ENCODE measurements at regions not wholly inside any gene's neighbourhood (a gene's known extent, or its start where the extent isn't known, plus 50 kb on each side); places are given as distances from the start of the nearest gene placed in this dataset.

DNA sequence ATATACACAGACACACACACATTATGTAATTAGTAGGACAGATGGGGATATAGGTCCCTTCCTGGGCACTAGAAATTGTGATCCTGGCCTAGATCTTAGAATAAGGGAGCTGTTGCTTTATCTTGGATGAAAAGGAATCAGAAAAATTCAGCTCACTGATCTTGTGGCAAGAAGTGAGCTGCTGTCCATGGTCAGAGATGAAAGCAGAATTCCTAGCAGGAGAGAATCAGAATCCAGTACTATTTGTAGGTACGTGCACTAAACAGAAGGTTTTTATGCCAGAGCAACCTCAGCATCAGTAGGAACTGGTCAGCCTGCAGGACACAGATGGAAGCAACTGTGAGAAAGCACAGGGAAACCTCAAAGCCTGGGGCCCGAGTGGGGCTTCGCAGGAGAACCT, 549.2 kb upstream of the POM121L12 start:
- no peak for DNase-seq (ENCODE audit: low spot score)

DNA sequence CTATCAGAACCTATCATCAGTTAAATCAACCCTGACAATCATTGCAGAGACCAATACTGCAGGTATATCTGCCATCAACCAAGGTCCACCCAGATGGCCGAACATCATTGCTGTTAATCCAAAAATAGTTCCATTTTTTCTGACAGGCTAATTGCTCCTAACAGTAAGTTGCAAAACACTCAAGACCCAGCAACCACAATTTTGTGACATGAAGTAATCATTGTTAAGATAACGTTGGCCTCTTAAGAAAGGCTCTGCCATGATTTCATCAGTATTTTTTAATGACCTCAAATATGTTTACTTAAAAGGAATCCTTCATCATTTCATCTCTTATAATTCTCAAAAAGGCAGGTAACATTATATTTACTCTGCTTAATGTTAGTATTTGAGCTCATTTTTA, 553.4 kb upstream of the POM121L12 start:
- DNase-seq (ENCODE audit: low spot score), result no peak

DNA sequence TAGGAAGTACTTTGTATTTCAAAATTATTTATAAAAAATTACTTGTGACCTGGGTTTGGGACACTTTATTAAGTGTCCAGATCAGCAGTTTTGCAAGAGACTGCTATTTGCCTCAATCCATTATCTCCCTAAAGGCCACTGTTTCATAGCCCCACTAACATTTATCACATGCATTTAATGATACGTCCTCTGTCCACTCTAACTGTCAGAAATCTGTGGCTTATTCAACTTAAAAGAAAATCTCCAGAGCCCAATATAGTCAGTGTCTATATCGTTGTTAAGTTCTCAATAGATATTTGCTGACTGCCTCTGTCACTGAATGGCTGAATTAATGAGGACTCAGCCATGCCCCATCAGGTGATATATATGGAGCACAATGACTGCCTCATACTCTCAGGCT, 553.9 kb upstream of the POM121L12 start:
- no peak for DNase-seq (ENCODE audit: low spot score)

DNA sequence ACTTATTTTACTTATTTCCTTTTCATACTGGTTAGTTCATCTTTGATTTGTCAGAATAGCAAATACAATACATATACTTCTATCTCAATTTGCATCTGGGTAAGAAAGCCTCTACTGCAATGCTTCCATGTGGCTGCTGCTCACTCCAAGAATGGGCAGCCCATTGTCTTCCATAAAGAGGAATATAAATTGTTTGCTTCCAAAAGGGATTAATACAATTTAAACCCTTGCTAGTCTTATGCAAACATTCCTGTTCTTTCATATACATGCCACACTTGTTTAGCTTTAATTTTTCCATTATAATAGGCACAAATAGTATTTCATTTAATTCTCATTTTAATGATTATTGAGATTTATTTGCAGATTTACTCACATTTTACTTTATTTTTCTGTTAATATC, 555.4 kb upstream of the POM121L12 start:
- no peak for DNase-seq (ENCODE audit: low spot score)

DNA sequence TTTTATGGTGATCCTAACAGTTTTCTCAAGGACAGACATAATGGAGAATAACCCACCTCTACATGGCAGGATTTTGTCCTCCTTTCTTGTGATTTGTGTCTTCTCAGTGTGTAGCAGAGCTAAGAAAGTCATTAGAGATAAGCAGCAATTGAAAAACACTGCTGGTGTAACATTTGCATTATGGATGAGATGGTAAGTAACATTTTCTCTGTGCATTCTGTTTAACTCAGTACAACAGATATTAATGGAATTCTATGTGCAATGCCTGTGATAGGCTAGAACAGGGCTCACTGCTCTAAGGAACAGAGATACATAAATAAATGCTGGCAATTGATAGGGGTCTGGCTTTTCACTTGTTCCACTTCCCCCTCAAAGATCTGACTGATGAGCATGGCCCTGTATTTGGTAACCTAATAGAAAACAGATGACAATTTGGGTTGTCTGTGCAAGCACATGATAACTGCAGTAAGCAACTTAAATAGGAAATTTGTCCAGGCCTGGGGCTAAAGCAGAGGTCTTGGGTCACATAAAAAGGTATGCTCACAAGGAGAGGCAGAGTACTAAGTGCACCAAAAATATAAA, 560.3 kb upstream of the POM121L12 start:
- no peak for DNase-seq (ENCODE audit: low spot score)

DNA sequence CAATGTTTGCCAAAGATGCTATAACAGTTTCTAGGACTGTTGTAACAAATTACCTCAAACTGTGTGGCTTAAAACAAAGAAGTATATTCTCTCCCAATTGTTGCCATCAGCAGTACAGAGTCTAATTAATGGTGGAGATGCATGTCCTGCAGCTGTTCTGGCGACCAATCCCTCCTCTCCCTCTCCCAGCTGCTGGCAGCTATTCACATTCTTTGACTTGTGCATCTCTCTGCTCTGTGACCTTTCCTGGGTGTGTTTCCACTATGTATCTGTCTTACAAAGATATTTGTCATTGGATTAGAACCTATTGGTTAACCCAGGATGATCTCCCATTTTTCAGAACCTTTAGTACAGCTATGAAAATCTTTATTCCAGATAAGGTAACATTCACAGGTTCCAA, 561.7 kb upstream of the POM121L12 start:
- no peak for DNase-seq (ENCODE audit: low spot score)

DNA sequence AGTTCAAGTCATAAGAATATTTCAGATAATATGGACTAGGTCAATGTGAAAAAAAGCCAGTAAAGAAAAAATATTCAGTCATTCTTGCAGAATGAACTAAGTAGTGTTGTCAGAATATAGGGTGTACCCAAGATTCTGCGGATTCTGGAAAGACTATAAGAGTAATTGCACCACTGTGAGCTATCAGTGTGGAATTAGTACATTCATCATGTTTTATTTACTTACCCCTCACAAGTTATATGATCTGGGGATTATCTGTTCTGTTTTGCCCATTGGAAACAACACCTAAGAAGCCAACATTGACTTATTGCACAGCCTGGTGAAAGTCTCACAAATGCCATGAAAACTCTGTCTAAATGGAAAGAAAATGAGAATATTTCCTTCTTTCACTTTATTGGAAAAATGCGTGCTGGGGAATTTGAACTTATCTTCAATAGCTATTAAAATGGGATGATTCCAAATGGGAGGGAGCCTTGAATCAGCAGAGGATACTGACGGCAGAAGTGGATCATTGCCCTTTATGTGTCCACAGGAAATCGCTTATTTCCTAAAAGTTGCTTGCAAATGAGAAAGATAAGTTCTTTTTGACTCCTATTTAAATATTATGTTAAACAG, 563.3 kb upstream of the POM121L12 start:
- no peak for DNase-seq (ENCODE audit: low spot score)

DNA sequence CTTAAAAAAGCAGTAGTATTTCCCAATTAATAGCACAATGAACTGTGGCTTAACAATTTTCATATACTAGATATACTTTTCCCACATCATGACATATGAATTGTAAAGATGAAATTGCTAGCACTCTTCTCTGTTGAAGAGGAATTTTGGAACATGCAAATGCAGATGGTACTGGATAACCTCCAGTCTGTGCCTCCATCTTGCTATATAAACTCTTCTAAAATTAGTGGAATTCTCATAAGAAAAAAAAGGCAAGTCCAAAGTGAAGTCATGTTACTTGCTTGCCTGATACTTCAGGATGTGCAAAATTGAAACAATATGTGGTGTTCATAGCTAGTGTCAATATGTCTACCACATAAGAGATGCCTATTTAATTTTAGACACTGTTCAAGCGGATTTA, 570.2 kb upstream of the POM121L12 start:
- no peak for DNase-seq (ENCODE audit: low spot score)

DNA sequence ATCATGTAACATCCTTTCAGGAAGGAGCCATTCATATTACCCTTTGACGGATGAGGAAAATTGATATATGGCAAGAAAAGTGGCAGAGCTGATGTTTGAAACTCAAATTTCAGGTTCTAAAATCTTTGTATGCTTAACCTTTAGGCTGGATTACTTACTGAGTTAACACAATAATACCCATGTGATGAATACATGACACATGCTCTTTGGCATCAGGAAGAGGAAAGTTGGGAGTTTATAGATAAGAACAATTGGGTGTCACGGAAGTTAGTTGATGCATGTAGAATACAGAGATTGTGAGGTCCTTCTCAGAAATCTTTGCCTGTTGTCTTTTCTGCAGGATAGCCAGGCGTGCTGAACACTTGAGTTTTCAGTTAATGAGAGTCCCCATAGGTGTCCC, 572.1 kb upstream of the POM121L12 start:
- no peak for DNase-seq (ENCODE audit: low spot score)

DNA sequence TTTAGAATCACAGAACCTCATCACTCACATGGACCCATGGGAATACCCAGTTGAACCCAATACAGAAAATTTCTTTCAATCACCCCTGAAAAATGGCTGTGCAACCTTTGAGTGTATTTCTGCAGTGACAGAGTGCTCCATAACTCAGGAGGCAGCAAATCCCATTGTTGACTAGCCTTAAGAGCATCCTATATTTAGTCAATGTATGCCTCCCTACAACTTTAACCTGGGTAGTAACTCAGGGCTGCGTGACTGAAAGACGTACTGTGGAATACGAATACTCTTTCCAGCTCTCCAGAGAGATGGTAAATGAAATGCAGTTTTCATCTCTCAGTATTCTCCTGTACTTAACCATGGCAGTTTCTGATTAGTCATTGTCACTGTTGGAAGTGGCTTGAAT, 573.0 kb upstream of the POM121L12 start:
- DNase-seq (ENCODE audit: low spot score), result no peak

DNA sequence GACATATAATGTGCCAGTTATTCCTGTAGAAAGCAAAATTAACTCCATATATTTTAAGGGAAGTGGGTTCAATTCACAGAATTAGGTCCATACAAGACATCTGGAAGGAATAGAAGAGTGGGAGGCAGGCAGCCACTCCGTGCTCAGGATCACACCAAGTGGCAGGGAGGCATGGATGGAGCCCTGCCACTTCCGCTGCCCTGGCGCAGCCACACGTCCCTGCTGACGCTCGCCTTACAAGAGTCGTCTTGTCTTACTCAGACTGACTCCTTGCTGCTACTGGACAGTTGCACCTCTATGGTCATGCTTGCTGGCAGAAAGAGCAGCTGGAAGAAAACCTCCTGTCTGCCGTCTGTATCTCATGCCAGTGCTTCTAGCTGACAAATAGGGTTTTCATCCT, 579.9 kb upstream of the POM121L12 start:
- no peak for DNase-seq (ENCODE audit: low spot score)

DNA sequence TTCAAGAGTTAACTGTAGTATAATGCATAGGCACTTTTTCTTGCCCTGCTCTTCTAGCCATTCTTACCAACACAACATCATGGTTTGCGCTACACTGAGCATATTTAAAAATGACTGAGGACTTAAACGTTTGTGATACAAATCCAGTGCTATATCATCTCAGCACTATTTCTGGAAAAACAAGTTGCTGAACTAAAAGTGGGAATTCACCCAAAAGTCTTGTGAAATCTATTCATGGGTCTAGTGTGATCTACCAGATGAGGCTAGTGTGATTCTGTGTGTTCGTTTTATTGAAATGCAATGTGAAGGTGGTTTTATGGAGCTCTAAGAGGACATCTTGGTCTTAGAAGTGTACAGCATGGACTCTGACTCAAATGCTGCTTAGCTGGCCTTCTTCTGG, 584.6 kb upstream of the POM121L12 start:
- no peak for DNase-seq (ENCODE audit: low spot score)

DNA sequence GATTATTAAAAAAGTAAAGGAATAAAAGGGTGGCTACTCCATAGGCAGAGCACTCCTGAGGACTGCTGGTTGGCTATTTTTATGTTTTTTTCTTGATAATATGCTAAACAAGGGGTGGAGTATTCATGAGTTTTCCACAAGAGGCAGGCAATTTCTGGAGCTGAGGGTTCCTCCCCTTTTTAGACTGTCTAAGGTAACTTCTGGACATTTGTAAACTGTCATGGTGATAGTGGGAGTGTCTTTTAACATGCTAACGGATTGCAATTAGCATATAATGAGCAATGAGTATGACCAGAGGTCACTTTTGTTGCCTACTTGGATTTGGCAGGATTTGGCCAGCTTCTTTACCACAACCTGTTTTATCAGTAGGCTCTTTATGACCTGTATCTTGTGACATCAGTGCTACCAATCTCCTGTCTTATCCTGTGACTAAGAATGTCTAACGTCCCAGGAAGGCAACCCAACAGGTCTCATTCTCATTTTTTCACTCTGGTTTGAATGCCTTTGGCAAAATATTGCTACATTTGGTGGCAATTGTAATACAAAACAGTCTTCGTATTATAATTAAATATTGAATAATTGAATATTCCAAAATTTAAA, 587.8 kb upstream of the POM121L12 start:
- no peak for DNase-seq (ENCODE audit: low spot score)

DNA sequence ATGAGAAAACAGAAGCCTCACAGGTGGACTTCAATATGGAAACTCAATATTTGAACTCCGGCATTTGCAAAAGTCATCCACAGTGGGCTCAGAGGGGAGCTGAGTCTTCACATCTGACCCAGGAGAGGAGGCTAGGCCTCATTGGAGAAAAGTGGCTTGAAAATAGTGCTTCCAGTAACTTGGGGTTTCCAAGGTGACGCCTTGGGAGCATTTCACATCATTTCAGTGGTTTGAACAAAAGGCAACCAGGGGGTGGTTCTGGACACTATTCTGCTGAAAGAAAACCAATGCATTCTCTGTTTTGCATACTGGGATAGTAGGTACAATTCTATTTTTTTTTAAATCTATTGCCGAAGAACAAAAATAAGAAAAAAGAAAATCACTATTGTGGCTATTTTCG, 599.2 kb upstream of the POM121L12 start:
- no peak for DNase-seq (ENCODE audit: low spot score)

DNA sequence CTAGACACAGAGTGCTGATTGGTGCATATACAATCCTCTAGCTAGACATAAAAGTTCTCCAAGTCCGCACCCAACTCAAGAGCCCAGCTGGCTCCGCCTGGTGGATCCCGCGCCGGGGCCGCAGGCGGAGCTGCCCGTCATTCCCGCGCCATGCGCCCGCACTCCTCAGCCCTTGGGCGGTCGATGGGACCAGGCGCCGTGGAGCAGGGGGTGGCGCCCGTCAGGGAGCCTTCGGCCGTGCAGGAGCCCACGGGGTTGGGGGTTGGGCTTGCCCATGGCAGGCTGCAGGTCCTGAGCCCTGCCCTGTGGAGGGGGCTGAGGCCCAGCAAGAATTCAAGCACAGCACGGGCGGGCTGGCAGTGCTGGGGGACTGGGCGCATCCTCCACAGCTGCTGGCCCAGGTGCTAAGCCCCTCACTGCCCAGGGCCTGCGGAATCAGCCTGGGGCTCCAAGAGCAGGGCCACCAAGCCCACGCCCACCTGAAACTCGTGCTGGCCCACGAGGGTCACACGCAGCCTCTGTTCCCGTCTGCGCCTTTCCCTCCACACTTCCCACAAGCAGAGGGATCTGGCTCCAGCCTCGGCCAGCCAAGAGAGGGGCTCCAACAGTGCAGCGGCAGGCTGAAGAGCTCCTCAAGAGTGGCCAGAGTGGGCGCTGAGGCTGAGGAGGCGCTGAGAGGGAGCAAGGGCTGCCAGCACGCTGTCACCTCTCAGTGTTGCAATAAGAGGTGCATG, 604.2 kb upstream of the POM121L12 start:
- DNase-seq (ENCODE audit: low spot score), result no peak

DNA sequence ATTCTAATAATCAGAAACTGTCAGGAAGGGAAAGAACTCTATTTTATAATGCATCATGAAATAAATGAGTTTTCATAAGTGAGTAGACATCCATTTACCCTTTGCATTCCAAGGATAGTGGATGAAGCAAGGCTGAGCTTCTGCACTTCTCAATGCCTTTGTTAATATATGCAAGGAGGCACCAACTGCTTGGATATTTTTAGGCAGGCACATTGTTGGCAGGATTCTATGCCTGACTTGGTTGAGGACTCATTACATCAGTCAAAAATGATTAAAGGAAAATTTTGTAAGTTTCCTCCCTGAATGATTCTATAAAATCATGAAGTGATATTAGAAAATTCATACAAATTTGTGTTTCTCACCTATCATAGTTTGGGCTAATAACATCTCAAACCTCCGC, 612.2 kb upstream of the POM121L12 start:
- DNase-seq (ENCODE audit: low spot score), result no peak

DNA sequence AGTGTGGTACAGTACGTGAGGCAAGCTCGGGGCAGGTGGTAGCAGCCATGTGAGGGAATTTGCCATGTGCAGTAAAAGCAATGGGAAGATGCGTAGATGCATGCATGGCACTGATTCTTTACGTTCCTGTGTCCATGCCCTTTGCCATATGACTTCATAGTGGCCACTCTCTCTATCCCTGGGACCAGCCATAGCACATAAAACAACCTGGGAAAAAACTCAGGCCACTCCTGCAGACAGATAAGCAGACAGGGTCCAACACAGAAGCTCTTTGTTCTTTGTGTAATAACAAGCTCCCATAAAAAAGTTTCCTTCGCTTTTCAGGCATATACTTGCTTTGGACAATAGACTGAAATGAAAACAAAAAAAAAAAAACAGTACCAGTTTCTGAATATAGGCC, 622.4 kb upstream of the POM121L12 start:
- DNase-seq (ENCODE audit: low spot score), result no peak

DNA sequence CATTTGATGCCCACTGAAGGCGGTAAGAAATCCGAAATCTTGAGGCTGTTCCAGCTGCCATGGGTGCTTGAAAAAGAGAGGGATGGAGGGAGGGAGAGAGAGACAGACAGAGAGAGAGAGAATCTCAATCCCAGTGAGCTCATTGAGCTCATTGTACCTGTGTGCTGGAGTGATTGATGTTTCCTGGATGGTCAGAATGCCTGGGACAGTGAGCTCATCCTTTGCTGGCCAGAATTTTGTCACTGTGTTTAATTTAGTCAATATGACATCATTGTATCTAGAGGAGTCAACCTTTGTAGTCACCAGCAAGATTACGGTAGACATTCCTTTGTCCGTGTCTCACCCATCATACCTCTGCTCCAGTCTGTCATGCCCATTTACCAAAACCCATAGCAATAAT, 625.4 kb upstream of the POM121L12 start:
- DNase-seq (ENCODE audit: low spot score), result no peak

DNA sequence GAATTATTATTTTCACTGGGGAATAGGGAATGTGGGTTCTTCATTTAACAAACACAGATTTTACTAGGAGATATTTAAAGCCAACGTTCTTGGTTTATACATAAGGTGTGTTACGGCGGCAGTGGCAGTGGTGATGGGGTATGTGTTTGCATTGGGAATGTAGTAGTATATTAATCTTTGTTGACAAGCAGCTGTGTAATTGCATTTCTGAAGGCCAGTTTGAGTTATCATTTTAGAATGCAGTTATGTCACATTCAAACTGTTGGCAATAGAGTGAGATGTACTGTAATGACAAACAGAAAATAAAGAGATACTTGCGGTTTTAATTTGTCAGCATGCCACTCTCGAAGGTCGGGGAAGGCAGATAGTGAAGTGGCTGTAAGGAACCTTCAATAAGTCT, 628.6 kb upstream of the POM121L12 start:
- DNase-seq (ENCODE audit: low spot score), result no peak

DNA sequence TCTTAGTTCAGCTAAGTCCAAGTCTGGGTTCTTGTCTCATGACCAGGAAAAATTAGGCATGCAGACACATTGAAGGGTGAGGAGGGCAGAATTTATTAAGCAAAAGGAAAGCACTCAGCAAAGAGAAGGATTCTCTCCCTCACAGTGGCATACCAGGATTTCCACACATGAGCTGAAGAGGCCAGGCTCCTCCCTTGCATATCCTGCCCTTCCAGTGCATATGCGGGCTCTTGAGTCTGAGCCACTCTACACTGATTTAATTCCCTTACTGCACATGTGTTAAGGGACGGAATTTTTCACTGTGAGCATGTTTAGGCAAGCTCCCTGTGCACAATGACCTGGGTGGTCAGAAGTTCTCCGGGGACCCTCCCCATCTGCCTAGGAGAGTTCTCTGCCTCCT, 652.7 kb upstream of the POM121L12 start:
- no peak for DNase-seq (ENCODE audit: low spot score)

DNA sequence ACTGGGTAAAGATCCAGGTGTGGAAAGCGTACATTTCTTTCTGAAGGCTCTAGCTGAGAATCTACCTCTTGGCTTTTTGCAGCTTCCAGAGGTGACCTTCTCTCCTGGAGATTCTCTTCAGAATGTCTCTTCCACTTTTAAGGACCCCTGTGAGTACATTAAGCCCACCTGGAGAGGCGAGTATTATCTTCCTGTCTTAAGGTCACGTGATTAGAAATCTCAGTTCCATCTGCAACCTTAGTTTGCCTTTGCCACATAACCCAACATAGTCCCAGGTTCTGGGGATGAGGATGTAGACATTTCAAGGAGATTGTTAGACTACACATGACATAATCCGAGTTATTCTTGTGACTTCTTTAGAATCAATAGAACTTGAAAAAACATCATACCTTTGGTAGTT, 665.5 kb upstream of the POM121L12 start:
- no peak for DNase-seq (ENCODE audit: low spot score)

DNA sequence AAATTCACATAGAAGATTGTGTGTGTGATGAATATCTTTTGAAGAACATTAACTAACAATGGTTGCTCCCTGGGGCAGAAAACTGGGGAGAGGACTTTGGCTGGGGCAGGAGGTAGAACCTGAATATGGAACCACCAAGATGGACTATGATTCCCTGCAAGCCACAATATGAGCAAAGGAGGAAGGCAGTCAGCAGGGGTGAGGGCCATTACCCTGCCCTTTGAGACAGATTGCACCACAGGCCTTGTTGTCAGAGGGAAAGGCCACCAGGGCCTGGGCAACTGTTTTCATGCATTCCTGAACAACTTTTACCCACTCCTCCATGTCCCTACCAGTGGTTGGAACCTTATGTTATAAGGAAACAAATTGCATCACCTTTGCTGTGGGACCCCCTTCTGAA, 670.1 kb upstream of the POM121L12 start:
- DNase-seq (ENCODE audit: low spot score), result no peak

DNA sequence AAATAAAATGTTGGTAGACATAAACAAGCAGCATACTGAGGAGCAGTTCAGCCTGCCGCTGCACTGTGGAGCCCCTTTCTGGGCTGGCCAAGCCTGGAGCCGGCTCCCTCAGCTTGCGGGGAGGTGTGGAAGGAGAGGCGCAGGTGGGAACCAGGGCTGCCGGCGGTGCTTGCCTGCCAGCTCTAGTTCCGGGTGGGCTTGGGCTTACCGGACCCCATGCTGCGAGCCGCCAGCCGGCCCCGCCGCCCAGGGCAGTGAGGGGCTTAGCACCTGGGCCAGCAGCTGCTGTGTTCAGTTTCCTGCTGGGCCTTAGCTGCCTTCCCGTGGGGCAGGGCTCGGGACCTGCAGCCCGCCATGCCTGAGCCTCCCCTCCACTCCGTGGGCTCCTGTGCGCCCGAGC, 672.9 kb upstream of the POM121L12 start:
- DNase-seq (ENCODE audit: low spot score), result no peak

Measured in A172 (cell line).